ENCODE measurements at regions not wholly inside any gene's neighbourhood (a gene's known extent, or its start where the extent isn't known, plus 50 kb on each side); places are given as distances from the start of the nearest gene placed in this dataset.

DNA sequence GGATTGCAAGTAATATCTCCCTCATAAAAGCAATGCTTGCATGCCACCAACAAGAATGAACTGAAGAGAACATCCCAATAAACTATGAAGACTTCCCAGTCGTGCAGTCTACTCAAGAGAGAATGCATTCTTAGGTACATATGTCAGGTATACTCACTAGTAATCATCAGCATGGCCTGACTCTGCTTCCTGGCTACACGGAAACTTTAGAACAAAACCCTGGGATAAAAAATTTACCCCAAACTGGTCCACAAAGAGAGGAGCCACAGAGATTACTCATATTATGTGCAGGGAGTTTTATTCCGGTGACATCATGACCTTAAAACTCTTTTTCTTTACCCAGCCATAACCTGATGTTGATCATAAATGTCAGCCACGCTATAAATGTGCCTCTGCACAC is 57.5 kb upstream of the PAPPA start:
- TF ChIP-seq, protein P1, sequence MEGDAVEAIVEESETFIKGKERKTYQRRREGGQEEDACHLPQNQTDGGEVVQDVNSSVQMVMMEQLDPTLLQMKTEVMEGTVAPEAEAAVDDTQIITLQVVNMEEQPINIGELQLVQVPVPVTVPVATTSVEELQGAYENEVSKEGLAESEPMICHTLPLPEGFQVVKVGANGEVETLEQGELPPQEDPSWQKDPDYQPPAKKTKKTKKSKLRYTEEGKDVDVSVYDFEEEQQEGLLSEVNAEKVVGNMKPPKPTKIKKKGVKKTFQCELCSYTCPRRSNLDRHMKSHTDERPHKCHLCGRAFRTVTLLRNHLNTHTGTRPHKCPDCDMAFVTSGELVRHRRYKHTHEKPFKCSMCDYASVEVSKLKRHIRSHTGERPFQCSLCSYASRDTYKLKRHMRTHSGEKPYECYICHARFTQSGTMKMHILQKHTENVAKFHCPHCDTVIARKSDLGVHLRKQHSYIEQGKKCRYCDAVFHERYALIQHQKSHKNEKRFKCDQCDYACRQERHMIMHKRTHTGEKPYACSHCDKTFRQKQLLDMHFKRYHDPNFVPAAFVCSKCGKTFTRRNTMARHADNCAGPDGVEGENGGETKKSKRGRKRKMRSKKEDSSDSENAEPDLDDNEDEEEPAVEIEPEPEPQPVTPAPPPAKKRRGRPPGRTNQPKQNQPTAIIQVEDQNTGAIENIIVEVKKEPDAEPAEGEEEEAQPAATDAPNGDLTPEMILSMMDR (optimal IDR thresholded peaks at IDR 0.05 in 1 of 3, IDR thresholded peaks at IDR 0.05 in 1 of 3, conservative IDR thresholded peaks at IDR 0.05 in 1 of 3; ENCODE audit: extremely low read depth in 1 of 3, insufficient read depth in 2 of 3, low read length in 3 of 3): no peak
- TF ChIP-seq EZH2 (IDR thresholded peaks at IDR 0.05; ENCODE audit: low read length): no peak
